ENCODE measurements at regions not wholly inside any gene's neighbourhood (a gene's known extent, or its start where the extent isn't known, plus 50 kb on each side); places are given as distances from the start of the nearest gene placed in this dataset.

- DNase-seq (ENCODE audit: insufficient read length, low spot score) (no peak), FAIRE-seq (no peak)
- no peak for TF ChIP-seq POLR2A (IDR thresholded peaks at IDR 0.05; ENCODE audit: low read depth, low read length)
These were observed 1193.0 kb upstream of the CITED2 start for GRCh38 chr6:140567466-140567865.

GRCh38 chr6:140566781-140567277 lies 1192.4 kb upstream of the CITED2 start:
- FAIRE-seq (peak; percentile 69), DNase-seq (ENCODE audit: insufficient read length, low spot score) (no peak)

GRCh38 chr6:140563728-140564127 lies 1189.3 kb upstream of the CITED2 start:
- TF ChIP-seq POLR2A (IDR thresholded peaks at IDR 0.05; ENCODE audit: low read depth, low read length) = no peak
- DNase-seq (ENCODE audit: insufficient read length, low spot score) (no peak), FAIRE-seq (no peak)

More at GRCh38 chr6:140566781-140567277, 1192.4 kb upstream of the CITED2 start:
- TF ChIP-seq POLR2A (IDR thresholded peaks at IDR 0.05; ENCODE audit: low read depth, low read length) = no peak

GRCh38 chr6:140561701-140562100 lies 1187.3 kb upstream of the CITED2 start:
- no peak for TF ChIP-seq POLR2A (IDR thresholded peaks at IDR 0.05; ENCODE audit: low read depth, low read length)
- FAIRE-seq (no peak), DNase-seq (ENCODE audit: insufficient read length, low spot score) (no peak)

GRCh38 chr6:140560671-140561070 lies 1186.2 kb upstream of the CITED2 start:
- no peak for DNase-seq (ENCODE audit: insufficient read length, low spot score)
- no peak for FAIRE-seq
- no peak for TF ChIP-seq POLR2A (IDR thresholded peaks at IDR 0.05; ENCODE audit: low read depth, low read length)

GRCh38 chr6:140559458-140559857 lies 1185.0 kb upstream of the CITED2 start:
- TF ChIP-seq POLR2A (IDR thresholded peaks at IDR 0.05; ENCODE audit: low read depth, low read length) = no peak
- DNase-seq (ENCODE audit: insufficient read length, low spot score) = no peak

GRCh38 chr6:140554421-140554820 lies 1180.0 kb upstream of the CITED2 start:
- DNase-seq (ENCODE audit: insufficient read length, low spot score) = no peak
- TF ChIP-seq POLR2A (IDR thresholded peaks at IDR 0.05; ENCODE audit: low read depth, low read length) = no peak
- FAIRE-seq = peak; percentile 20

More at GRCh38 chr6:140559458-140559857, 1185.0 kb upstream of the CITED2 start:
- no peak for FAIRE-seq

GRCh38 chr6:140548366-140548765 lies 1173.9 kb upstream of the CITED2 start:
- FAIRE-seq (no peak), DNase-seq (ENCODE audit: insufficient read length, low spot score) (no peak)
- no peak for TF ChIP-seq POLR2A (IDR thresholded peaks at IDR 0.05; ENCODE audit: low read depth, low read length)

GRCh38 chr6:140546640-140547039 lies 1172.2 kb upstream of the CITED2 start:
- TF ChIP-seq POLR2A (IDR thresholded peaks at IDR 0.05; ENCODE audit: low read depth, low read length) = no peak
- FAIRE-seq = peak; percentile 45
- no peak for DNase-seq (ENCODE audit: insufficient read length, low spot score)

- no peak for TF ChIP-seq POLR2A (IDR thresholded peaks at IDR 0.05; ENCODE audit: low read depth, low read length)
- FAIRE-seq = no peak
- DNase-seq (ENCODE audit: insufficient read length, low spot score) = no peak
These were observed 1170.0 kb upstream of the CITED2 start for GRCh38 chr6:140544431-140544830.

- TF ChIP-seq POLR2A (IDR thresholded peaks at IDR 0.05; ENCODE audit: low read depth, low read length) = no peak
- FAIRE-seq (peak; percentile 23), DNase-seq (ENCODE audit: insufficient read length, low spot score) (no peak)
These were observed 1168.4 kb upstream of the CITED2 start for GRCh38 chr6:140542863-140543262.

GRCh38 chr6:140541288-140541687 lies 1166.8 kb upstream of the CITED2 start:
- TF ChIP-seq POLR2A (IDR thresholded peaks at IDR 0.05; ENCODE audit: low read depth, low read length) = no peak
- DNase-seq (ENCODE audit: insufficient read length, low spot score) = no peak
- no peak for FAIRE-seq

- no peak for DNase-seq (ENCODE audit: insufficient read length, low spot score)
- TF ChIP-seq POLR2A (IDR thresholded peaks at IDR 0.05; ENCODE audit: low read depth, low read length) = no peak
- no peak for FAIRE-seq
These were observed 1166.3 kb upstream of the CITED2 start for GRCh38 chr6:140540743-140541142.

GRCh38 chr6:140538926-140539325 lies 1164.5 kb upstream of the CITED2 start:
- no peak for DNase-seq (ENCODE audit: insufficient read length, low spot score)
- TF ChIP-seq POLR2A (IDR thresholded peaks at IDR 0.05; ENCODE audit: low read depth, low read length) = no peak
- FAIRE-seq = no peak

- DNase-seq (ENCODE audit: insufficient read length, low spot score) (peak; percentile 3), FAIRE-seq (peak; percentile 93)
- no peak for TF ChIP-seq POLR2A (IDR thresholded peaks at IDR 0.05; ENCODE audit: low read depth, low read length)
These were observed 1163.6 kb upstream of the CITED2 start for GRCh38 chr6:140537834-140538705.

Data from H54 (cell line).